Keratinocyte (primary cell): ENCODE measurements at regions not wholly inside any gene's neighbourhood (a gene's known extent, or its start where the extent isn't known, plus 50 kb on each side); places are given as distances from the start of the nearest gene placed in this dataset.

ENCODE experiments used
- DNase-seq: peaks from one replicate; pipeline ENCODE4 v3.0.0-alpha.2; 2011; ENCODE audit warnings: low read depth, missing footprints, low spot score
- FAIRE-seq: peaks from 2 replicates; lab custom pipeline; 2011; peaks lifted over from hg19 to GRCh38; lab: Jason Lieb, UNC
- H2AFZ ChIP-seq: 2 replicates; pipeline ENCODE4 v1.6.0; 2012; ENCODE audit warnings: low read length, control low read depth, inconsistent platforms; ENCODE audit not compliant: control insufficient read depth
- H3K27ac ChIP-seq: 2 replicates; pipeline ENCODE4 v1.5.1; 2011; ENCODE audit warnings: low read length; ENCODE audit not compliant: control insufficient read depth, insufficient read depth
- H3K27me3 ChIP-seq: 3 replicates; pipeline ENCODE4 v1.6.0; 2011; ENCODE audit warnings: low read length; ENCODE audit not compliant: control insufficient read depth, insufficient read depth; ENCODE audit errors: extremely low read depth
- H3K36me3 ChIP-seq, 2 experiments: 2 replicates in 1 of 2; 3 replicates in 1 of 2; pipeline ENCODE4 v1.5.1; 2011; ENCODE audit warnings: low read length in 2 of 2, mild to moderate bottlenecking in 1 of 2; ENCODE audit not compliant: control insufficient read depth in 2 of 2, insufficient read depth in 2 of 2; ENCODE audit errors: extremely low read depth in 1 of 2
- H3K4me1 ChIP-seq: 3 replicates; pipeline ENCODE4 v1.5.1; 2011; ENCODE audit warnings: low read length; ENCODE audit not compliant: control insufficient read depth, insufficient read depth; ENCODE audit errors: extremely low read depth
- H3K4me2 ChIP-seq: 3 replicates; pipeline ENCODE4 v1.6.0; 2011; ENCODE audit warnings: low read depth, low read length; ENCODE audit not compliant: control insufficient read depth, insufficient read depth; ENCODE audit errors: extremely low read depth
- H3K4me3 ChIP-seq, 3 experiments: fragments of 200-600 bp in 1 of 3; sonication (generic) in 1 of 3; 2 replicates in 2 of 3; 3 replicates in 1 of 3; pipeline ENCODE4 v1.5.1; 2011 to 2016; ENCODE audit warnings: low read length in 3 of 3, mild to moderate bottlenecking in 3 of 3, control low read depth in 2 of 3, inconsistent platforms in 1 of 3, low read depth in 1 of 3, mixed read lengths in 1 of 3, mixed run types in 1 of 3, moderate library complexity in 1 of 3; ENCODE audit not compliant: control insufficient read depth in 2 of 3, insufficient read depth in 2 of 3; ENCODE audit errors: extremely low read depth in 1 of 3
- H3K79me2 ChIP-seq: 2 replicates; pipeline ENCODE4 v1.6.0; 2012; ENCODE audit warnings: low read length; ENCODE audit not compliant: control insufficient read depth, insufficient read depth
- H3K9ac ChIP-seq: 3 replicates; pipeline ENCODE4 v1.6.0; 2011; ENCODE audit warnings: low read length; ENCODE audit not compliant: control insufficient read depth, insufficient read depth; ENCODE audit errors: extremely low read depth
- H3K9me1 ChIP-seq: 3 replicates; pipeline ENCODE4 v1.6.0; 2011; ENCODE audit warnings: low read length; ENCODE audit not compliant: control insufficient read depth, insufficient read depth; ENCODE audit errors: extremely low read depth
- H3K9me3 ChIP-seq: 2 replicates; pipeline ENCODE4 v1.5.1; 2012; ENCODE audit warnings: low read depth, low read length; ENCODE audit not compliant: control insufficient read depth
- H4K20me1 ChIP-seq: 3 replicates; pipeline ENCODE4 v1.6.0; 2011; ENCODE audit warnings: low read length; ENCODE audit not compliant: control insufficient read depth, insufficient read depth; ENCODE audit errors: extremely low read depth
- CTCF ChIP-seq, 3 experiments: IDR thresholded peaks in 1 of 3; conservative IDR thresholded peaks in 1 of 3; optimal IDR thresholded peaks in 1 of 3; 2 replicates in 2 of 3; 3 replicates in 1 of 3; pipeline versions ENCODE3 to v1.5.1; 2011; ENCODE audit warnings: low read length in 3 of 3, mild to moderate bottlenecking in 3 of 3, moderate library complexity in 2 of 3, control low read depth in 1 of 3, inconsistent platforms in 1 of 3; ENCODE audit not compliant: insufficient read depth in 2 of 3; ENCODE audit errors: extremely low read depth in 1 of 3
- EZH2 ChIP-seq: IDR thresholded peaks from one replicate; pipeline ENCODE4 v1.6.1; 2012; ENCODE audit warnings: inconsistent platforms, mild to moderate bottlenecking, low read length, moderate library complexity
- dilution Hi-C: fragments of 300-500 bp; cut with MboI; formaldehyde crosslinking; loops from one replicate; pipeline ENCODE4 v1.7.0; 2020; ENCODE audit warnings: low sequenced_read_pairs; ENCODE audit not compliant: extremely low pct_ligation_motif_present

DNA sequence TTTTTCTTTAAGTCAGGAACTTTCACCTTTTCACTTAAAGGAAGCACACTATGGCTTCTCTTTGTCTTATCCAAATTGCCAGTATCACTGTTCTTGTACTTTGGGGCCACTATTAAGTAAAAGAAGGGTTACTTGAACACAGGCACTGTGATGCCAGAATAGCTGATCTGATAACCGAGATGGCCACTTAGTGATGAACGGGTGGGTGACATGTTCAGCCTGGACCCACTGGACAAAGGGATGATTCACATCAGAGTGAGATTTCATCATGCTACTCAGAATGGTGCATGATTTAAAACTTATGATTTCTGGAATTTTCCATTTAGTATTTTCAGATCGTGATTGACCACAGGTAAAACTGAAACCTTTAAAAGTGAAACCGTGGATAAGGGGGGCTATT, 252.6 kb downstream of the KLF13 start:
- no peak overlapping the region for H3K4me2 ChIP-seq
- no peak overlapping the region for H2AFZ ChIP-seq
- no peaks in the 10 kb centered on the region for H3K9me1 ChIP-seq
- H3K4me1 ChIP-seq, result no peaks in the 10 kb centered on the region
- no peaks in the 10 kb centered on the region for H4K20me1 ChIP-seq
- no peaks in the 10 kb centered on the region for H3K9me3 ChIP-seq
- DNase-seq, result no peak
- TF ChIP-seq EZH2 (no peak), CTCF (optimal IDR thresholded peaks at IDR 0.05 in 1 of 3, IDR thresholded peaks at IDR 0.05 in 1 of 3, conservative IDR thresholded peaks at IDR 0.05 in 1 of 3; ENCODE audit: extremely low read depth in 1 of 3, insufficient read depth in 2 of 3, low read length in 3 of 3) (no peak)
- no peak overlapping the region for H3K4me3 ChIP-seq
- no peaks in the 10 kb centered on the region for H3K27me3 ChIP-seq
- no peak overlapping the region for H3K9ac ChIP-seq
- no peak for FAIRE-seq
- no peak overlapping the region for H3K27ac ChIP-seq
- H3K79me2 ChIP-seq, result no peaks in the 10 kb centered on the region
- no peaks in the 10 kb centered on the region for H3K36me3 ChIP-seq
- dilution Hi-C loops, result no loop called here

GRCh38 chr15:31579976-31580375, 253.3 kb downstream of the KLF13 start:
- dilution Hi-C loops, result no loop called here
- no peak overlapping the region for H3K27ac ChIP-seq

More at GRCh38 chr15:31579976-31580375, 253.3 kb downstream of the KLF13 start:
- no peak overlapping the region for H2AFZ ChIP-seq
- no peaks in the 10 kb centered on the region for H3K36me3 ChIP-seq
- TF ChIP-seq EZH2 (no peak), CTCF (optimal IDR thresholded peaks at IDR 0.05 in 1 of 3, IDR thresholded peaks at IDR 0.05 in 1 of 3, conservative IDR thresholded peaks at IDR 0.05 in 1 of 3; ENCODE audit: extremely low read depth in 1 of 3, insufficient read depth in 2 of 3, low read length in 3 of 3) (no peak)
- no peaks in the 10 kb centered on the region for H3K79me2 ChIP-seq
- no peak overlapping the region for H3K4me3 ChIP-seq
- H3K9ac ChIP-seq, result no peak overlapping the region
- no peaks in the 10 kb centered on the region for H3K4me1 ChIP-seq
- no peaks in the 10 kb centered on the region for H4K20me1 ChIP-seq
- H3K27me3 ChIP-seq, result no peaks in the 10 kb centered on the region
- FAIRE-seq (no peak), DNase-seq (no peak)
- H3K9me3 ChIP-seq, result no peaks in the 10 kb centered on the region
- H3K9me1 ChIP-seq, result no peaks in the 10 kb centered on the region
- no peak overlapping the region for H3K4me2 ChIP-seq
